ENCODE measurements at regions not wholly inside any gene's neighbourhood (a gene's known extent, or its start where the extent isn't known, plus 50 kb on each side); places are given as distances from the start of the nearest gene placed in this dataset.

DNA sequence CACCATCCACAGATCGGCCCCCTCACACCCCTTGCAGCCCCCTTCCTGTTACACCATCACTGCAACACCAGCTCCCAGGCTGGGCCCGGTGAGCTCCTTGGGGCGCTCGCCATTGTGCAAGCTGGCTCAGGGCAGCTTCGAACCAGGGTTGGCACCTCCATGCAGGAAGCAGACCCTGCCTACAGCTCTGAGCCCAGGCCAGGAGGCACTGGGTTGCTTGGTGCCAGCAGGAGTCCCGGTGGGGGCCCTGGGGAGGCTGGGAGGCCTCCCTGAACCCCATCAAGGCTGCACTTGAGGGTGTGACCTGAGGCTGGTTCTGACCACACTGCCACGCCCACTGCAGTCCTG lies 417.1 kb downstream of the CTTN start:
- Mint-ChIP-seq H3K27ac (no peak overlapping the region), H3K9me3 (no peaks in the 10 kb centered on the region), H3K4me3 (no peak overlapping the region), H3K4me1 (no peaks in the 10 kb centered on the region), H3K36me3 (no peaks in the 10 kb centered on the region), H3K27me3 (peaks cover 0 to 26% (median 1%) of the 10 kb centered on the region in 5 donors)
- ATAC-seq (no peak), DNase-seq (no peak)
- POLR2A ChIA-PET, result no interaction called here

DNA sequence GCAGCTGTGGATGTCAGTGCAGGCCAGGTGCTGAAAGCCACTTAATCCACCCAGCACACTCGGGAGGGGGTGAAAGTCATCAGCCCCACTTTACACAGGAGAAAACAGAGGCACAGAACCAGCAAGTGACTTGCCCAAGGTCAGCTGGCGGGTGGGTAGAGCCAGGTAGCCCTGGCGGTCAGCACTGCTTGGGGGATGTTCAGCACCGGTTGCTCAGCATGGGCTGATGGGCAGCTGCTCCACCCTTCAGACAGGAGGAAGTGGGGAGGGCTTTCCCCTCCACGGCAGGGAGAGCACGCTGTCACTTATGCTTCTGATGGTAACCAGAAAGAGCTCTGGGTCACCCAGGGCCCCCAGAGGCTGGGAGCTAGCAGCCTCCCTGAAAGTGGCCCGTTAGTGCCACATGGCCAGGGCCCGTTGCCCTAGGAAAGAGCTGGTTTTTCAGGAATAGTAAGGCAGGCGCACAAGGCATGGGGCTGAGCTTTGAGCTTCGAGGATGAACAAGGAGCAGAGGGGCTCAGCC lies 417.9 kb downstream of the CTTN start:
- no peak overlapping the region for H3K4me3 Mint-ChIP-seq
- H3K27me3 Mint-ChIP-seq, result peaks cover 0 to 26% (median 1%) of the 10 kb centered on the region in 5 donors
- no peak for ATAC-seq
- no peaks in the 10 kb centered on the region for H3K9me3 Mint-ChIP-seq
- no peak for DNase-seq
- POLR2A ChIA-PET, result no interaction called here
- no peaks in the 10 kb centered on the region for H3K36me3 Mint-ChIP-seq
- no peaks in the 10 kb centered on the region for H3K4me1 Mint-ChIP-seq
- no peak overlapping the region for H3K27ac Mint-ChIP-seq

GRCh38 chr11:70818351-70818750 lies 420.0 kb downstream of the CTTN start:
- ATAC-seq, result no peak
- H3K4me3 Mint-ChIP-seq, result no peak overlapping the region

DNA sequence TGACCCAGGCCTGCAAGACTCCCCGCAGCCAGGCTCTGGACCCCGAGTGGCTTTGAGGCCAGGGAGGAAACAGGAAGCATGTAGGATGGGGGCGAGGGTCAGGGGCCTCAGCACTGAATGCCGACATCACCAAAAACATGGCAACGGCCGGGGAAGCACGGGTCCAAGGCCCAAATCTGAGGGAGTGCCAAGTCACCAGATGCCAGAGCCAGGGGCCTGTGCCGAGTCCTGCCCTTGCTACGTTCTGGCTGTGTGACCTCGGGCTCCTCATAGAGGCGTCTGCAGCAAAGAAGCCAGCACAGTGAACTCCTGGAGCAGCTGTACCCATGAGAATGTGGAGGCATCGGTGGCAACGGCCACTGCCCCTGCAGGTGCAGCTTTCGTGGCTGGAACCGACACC lies 420.7 kb downstream of the CTTN start:
- H3K9me3 Mint-ChIP-seq, result peaks cover 0 to 3% (median 0%) of the 10 kb centered on the region in 9 donors
- ATAC-seq (no peak), DNase-seq (no peak)
- peaks cover 6 to 35% (median 23%) of the 10 kb centered on the region in 5 donors for H3K27me3 Mint-ChIP-seq
- no peak overlapping the region for H3K4me3 Mint-ChIP-seq
- POLR2A ChIA-PET, result no interaction called here
- H3K4me1 Mint-ChIP-seq, result peaks cover 0 to 4% (median under 1%) of the 10 kb centered on the region in 4 donors
- H3K27ac Mint-ChIP-seq, result no peak overlapping the region
- no peaks in the 10 kb centered on the region for H3K36me3 Mint-ChIP-seq

More at GRCh38 chr11:70818351-70818750, 420.0 kb downstream of the CTTN start:
- no peaks in the 10 kb centered on the region for H3K36me3 Mint-ChIP-seq
- H3K27ac Mint-ChIP-seq, result no peak overlapping the region
- POLR2A ChIA-PET, result no interaction called here
- H3K4me1 Mint-ChIP-seq, result no peaks in the 10 kb centered on the region
- no peaks in the 10 kb centered on the region for H3K9me3 Mint-ChIP-seq
- DNase-seq, result no peak
- peaks cover 1 to 28% (median 16%) of the 10 kb centered on the region in 5 donors for H3K27me3 Mint-ChIP-seq

GRCh38 chr11:70820311-70820710 lies 422.0 kb downstream of the CTTN start:
- no peak overlapping the region for H3K4me3 Mint-ChIP-seq
- no peak overlapping the region for H3K27ac Mint-ChIP-seq
- H3K9me3 Mint-ChIP-seq, result peaks cover 0 to 3% (median 0%) of the 10 kb centered on the region in 9 donors
- POLR2A ChIA-PET, result no interaction called here
- no peaks in the 10 kb centered on the region for H3K36me3 Mint-ChIP-seq
- ATAC-seq (no peak), DNase-seq (no peak)
- H3K4me1 Mint-ChIP-seq, result peaks cover 0 to 7% (median 3%) of the 10 kb centered on the region in 4 donors
- H3K27me3 Mint-ChIP-seq, result peaks cover 10 to 41% (median 35%) of the 10 kb centered on the region in 5 donors

GRCh38 chr11:70820712-70821111 lies 422.4 kb downstream of the CTTN start:
- H3K36me3 Mint-ChIP-seq, result no peaks in the 10 kb centered on the region
- ATAC-seq (no peak), DNase-seq (no peak)
- POLR2A ChIA-PET, result no interaction called here
- no peak overlapping the region for H3K27ac Mint-ChIP-seq
- H3K27me3 Mint-ChIP-seq, result peaks cover 10 to 42% (median 36%) of the 10 kb centered on the region in 5 donors
- H3K9me3 Mint-ChIP-seq, result peaks cover 0 to 3% (median 0%) of the 10 kb centered on the region in 9 donors
- H3K4me1 Mint-ChIP-seq, result peaks cover 0 to 7% (median 3%) of the 10 kb centered on the region in 4 donors
- no peak overlapping the region for H3K4me3 Mint-ChIP-seq

DNA sequence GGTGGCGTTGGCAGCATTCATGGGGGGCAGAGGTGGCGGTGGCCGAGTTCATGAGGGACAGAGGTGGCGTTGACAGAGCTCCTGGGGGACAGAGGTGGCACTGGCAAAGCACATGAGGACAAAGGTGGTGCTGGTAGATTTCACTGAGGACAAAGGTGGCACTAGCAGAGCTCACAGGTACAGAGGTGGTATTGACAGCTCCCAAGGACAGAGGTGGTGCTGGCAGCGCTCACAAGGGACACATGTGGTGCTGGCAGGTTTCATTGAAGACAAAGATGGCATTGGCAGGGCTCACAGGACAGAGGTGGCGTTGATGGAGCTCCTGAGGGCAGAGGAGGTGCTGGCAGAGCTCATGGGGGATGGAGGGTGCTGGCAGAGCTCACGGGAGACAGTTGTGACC lies 425.4 kb downstream of the CTTN start:
- ATAC-seq, result no peak
- Mint-ChIP-seq H3K27ac (no peak overlapping the region), H3K9me3 (peaks cover 0 to 3% (median 0%) of the 10 kb centered on the region in 9 donors), H3K27me3 (peaks cover 9 to 66% (median 47%) of the 10 kb centered on the region in 5 donors), H3K4me3 (peak overlapping the region in 1 of 10 donors; percentile 45), H3K4me1 (peaks cover 0 to 7% (median 3%) of the 10 kb centered on the region in 4 donors), H3K36me3 (no peaks in the 10 kb centered on the region)
- DNase-seq, result no peak
- POLR2A ChIA-PET, result no interaction called here

GRCh38 chr11:70824605-70825245 lies 426.4 kb downstream of the CTTN start:
- H3K4me3 Mint-ChIP-seq, result no peak overlapping the region
- no peaks in the 10 kb centered on the region for H3K36me3 Mint-ChIP-seq
- ATAC-seq (no peak), DNase-seq (no peak)
- H3K27ac Mint-ChIP-seq, result peak overlapping the region in 1 of 10 donors; percentile 66
- POLR2A ChIA-PET, result no interaction called here
- H3K9me3 Mint-ChIP-seq, result peaks cover 0 to 3% (median 0%) of the 10 kb centered on the region in 9 donors
- H3K4me1 Mint-ChIP-seq, result peaks cover 0 to 7% (median 3%) of the 10 kb centered on the region in 4 donors
- peaks cover 9 to 66% (median 49%) of the 10 kb centered on the region in 5 donors for H3K27me3 Mint-ChIP-seq

DNA sequence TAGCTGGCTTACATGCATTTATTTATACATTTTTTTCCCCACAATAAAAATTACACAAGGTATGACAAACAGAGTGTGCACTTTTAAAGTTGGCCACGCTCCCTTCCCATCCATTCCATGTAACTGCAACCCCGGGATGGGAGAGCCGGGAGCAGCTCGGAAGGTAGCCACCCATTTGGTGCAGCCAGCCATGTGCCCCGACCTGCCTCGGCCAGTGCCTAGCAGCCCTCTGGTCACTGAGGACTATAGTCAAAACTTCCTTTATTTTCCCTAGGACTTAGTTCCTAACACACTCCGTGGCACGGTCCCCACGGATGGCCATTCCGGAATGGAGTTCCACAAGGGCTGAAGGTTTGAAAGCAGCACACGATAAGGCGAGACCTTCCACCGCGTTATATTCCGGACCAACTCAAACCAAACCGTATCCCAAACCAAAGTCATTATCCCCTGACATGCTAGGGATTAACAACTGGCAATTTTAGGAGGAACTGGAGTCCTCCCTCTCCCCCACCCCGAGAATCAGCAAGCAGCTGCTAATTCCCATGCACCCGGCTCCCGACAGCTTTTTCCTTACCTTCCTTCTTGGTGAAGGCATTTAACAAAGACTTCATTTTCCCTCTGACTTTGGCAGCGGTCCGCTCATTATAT lies 426.4 kb downstream of the SHANK2 start:
- H3K4me1 Mint-ChIP-seq, result peaks cover 0 to 7% (median 3%) of the 10 kb centered on the region in 4 donors
- POLR2A ChIA-PET, result no interaction called here
- DNase-seq (no peak), ATAC-seq (no peak)
- H3K9me3 Mint-ChIP-seq, result peaks cover 0 to 3% (median 0%) of the 10 kb centered on the region in 9 donors
- H3K36me3 Mint-ChIP-seq, result no peaks in the 10 kb centered on the region
- H3K27ac Mint-ChIP-seq, result no peak overlapping the region
- peaks cover 9 to 66% (median 42%) of the 10 kb centered on the region in 5 donors for H3K27me3 Mint-ChIP-seq
- no peak overlapping the region for H3K4me3 Mint-ChIP-seq

DNA sequence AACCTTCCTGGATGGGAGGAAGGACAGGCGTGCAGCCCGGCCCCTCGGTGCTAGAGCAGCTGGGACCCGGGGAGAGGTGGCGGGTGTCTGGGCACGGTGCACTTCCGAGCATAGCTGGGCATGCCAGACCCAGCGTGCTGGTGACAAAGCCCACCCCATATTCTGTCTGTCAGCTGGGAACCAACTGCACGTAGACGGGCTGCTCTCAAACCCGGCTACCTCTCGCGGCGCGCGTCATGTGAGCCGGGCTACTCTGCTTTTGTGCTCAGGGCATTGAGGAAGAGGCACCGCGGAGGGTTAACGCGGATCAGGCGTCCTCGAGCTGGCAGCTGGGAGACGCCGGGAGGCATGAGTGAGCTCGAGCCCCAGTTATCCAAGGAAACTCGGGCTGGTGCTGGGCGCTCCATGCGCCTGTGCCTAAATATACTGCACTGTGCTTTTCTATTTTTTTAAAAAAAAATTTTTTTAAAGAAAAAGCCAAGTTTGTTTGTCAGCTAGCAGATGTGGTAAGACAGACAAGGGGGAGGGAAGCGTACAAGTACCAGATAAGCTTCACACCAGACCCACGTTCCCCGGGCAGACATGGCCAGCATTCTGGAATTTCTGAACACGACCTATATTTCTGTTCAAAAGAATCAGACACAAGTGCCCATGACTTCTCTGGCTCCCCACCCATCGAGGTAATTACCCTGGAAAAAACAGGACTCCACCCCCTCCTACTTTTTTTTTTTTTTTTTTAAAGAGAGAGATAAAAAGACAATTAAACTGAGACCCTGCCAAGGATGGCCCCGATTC lies 425.6 kb downstream of the SHANK2 start:
- DNase-seq, result no peak
- Mint-ChIP-seq H3K4me1 (peaks cover 0 to 7% (median 3%) of the 10 kb centered on the region in 4 donors), H3K27me3 (peaks cover 9 to 70% (median 41%) of the 10 kb centered on the region in 5 donors), H3K27ac (no peak overlapping the region), H3K4me3 (no peak overlapping the region), H3K36me3 (no peaks in the 10 kb centered on the region), H3K9me3 (peaks cover 0 to 3% (median 0%) of the 10 kb centered on the region in 9 donors)
- POLR2A ChIA-PET, result no interaction called here
- ATAC-seq, result no peak

- no peak overlapping the region for H3K4me3 Mint-ChIP-seq
- no peak for DNase-seq
- no peak overlapping the region for H3K27ac Mint-ChIP-seq
- H3K36me3 Mint-ChIP-seq, result no peaks in the 10 kb centered on the region
- POLR2A ChIA-PET, result no interaction called here
- peaks cover 0 to 7% (median 1%) of the 10 kb centered on the region in 4 donors for H3K4me1 Mint-ChIP-seq
- no peak for ATAC-seq
- peaks cover 0 to 2% (median 0%) of the 10 kb centered on the region in 9 donors for H3K9me3 Mint-ChIP-seq
- H3K27me3 Mint-ChIP-seq, result peaks cover 4 to 55% (median 32%) of the 10 kb centered on the region in 5 donors
Observed at GRCh38 chr11:70828593-70829082, 423.7 kb downstream of the SHANK2 start.

DNA sequence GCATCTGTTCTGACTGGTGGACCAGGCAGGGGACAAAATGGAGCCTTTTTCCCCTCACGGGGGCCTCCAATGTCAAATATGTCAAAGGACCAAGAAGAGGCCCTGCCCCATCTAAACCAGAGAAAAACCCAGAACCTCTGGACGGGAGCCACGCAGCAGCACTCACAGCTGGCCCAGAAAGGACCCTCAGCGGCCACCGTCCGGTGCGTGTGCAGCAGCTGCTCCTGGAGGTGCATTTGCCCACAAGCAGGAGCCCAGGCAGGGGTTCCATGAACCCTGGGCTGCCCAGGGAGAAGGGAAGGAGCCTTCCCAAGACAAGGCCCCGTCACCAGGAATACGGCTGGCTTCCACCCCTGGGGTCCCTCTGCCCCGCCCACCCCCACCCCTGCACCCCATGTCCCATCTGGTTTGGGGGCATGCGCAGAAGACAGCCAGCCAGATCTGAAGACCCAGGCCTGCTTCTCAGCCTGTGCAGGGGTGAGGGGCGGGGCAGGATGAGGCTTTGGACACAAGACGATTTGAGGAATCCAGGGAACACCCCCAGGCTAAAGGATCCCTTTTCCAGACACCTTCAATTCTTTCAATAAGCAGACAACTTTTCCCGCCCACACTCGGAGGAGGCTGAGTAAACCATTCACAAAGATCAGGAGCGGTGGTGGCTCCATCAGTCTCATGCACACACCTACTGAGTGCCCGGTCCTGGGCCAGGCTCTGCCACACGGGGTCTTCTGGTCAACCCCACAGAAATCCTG lies 423.1 kb downstream of the SHANK2 start:
- POLR2A ChIA-PET, result no interaction called here
- ATAC-seq, result no peak
- Mint-ChIP-seq H3K4me1 (peaks cover 0 to 6% (median 0%) of the 10 kb centered on the region in 4 donors), H3K27me3 (peaks cover 4 to 48% (median 26%) of the 10 kb centered on the region in 5 donors), H3K36me3 (no peaks in the 10 kb centered on the region), H3K27ac (no peak overlapping the region), H3K4me3 (no peak overlapping the region), H3K9me3 (peaks cover 0 to 2% (median 0%) of the 10 kb centered on the region in 9 donors)
- DNase-seq, result no peak

All from naive thymus-derived CD8-positive, alpha-beta T cell (primary cell).